Right ventricle myocardium superior (tissue), 1 donor: ENCODE measurements at regions not wholly inside any gene's neighbourhood (a gene's known extent, or its start where the extent isn't known, plus 50 kb on each side); places are given as distances from the start of the nearest gene placed in this dataset. TPM values are rescaled to one million over a fixed set of nuclear protein-coding genes. Genes with fewer than 3 reads are reported as not detected.
"Not testable (repeated sequence)": the region's sequence is repeated elsewhere in the genome, so short reads cannot be mapped to it uniquely, and the experiment has no call there.

Experiments
- ATAC-seq: fragments of 200-7000 bp; cut with Tn5 transposase; one replicate; pipeline ENCODE4 v1.9.1; 2020; ENCODE audit warnings: mild to moderate bottlenecking; ENCODE audit not compliant: poor library complexity
- DNase-seq: peaks from one replicate; pipeline ENCODE4 v3.0.0-alpha.2; 2020
- intact Hi-C: fragments of 100-400 bp; cut with DNase I; formaldehyde crosslinking; loops from one replicate; pipeline ENCODE4 v1.11.2; 2022
- microRNA-seq: library from miRNA; unstranded; fragments of <30 nt; microRNA quantifications from one replicate; pipeline ENCODE4 v1.2.0, GENCODE V29; 2020
- donor health status: DM: no; HTN: yes; CAD: no; lungs with severe emphysema.

DNA sequence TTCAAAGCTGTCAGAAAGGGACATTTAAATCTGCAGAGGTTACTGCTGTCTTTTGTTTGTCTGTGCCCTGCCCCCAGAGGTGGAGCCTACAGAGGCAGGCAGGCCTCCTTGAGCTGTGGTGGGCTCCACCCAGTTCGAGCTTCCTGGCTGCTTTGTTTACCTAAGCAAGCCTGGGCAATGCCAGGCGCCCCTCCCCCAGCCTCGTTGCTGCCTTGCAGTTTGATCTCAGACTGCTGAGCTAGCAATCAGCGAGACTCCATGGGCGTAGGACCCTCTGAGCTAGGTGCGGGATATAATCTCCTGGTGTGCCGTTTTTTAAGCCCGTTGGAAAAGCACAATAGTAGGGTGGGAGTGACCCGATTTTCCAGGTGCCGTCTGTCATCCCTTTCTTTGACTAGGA lies 86.6 kb upstream of the ZWINT start:
- ATAC-seq, DNase-seq, intact Hi-C loops: not testable (repeated sequence)

DNA sequence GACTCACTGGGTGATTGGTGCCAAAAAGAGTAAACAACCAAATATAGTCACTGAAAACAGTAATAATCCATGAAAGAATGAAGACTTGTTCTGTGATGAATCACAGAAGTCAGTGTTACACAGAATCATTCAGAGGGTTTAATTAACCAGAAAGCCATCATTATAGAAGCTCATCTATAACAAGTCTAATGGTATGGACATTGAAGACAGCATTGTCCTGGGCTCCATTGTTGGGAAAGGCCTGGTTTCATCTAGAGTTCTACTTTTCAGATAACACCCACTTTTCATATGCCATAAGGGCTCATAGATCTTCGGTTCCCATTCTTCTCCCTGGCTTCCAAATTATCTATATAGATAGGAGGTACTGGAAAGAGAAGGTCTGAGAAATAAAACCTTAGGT lies 80.3 kb upstream of the ZWINT start:
- DNase-seq, ATAC-seq, intact Hi-C loops: not testable (repeated sequence)

Small RNA genes in the stretch of these regions (microRNA-seq; reads per million reads assigned to microRNA genes)
- not detected for gene MIR3924
